ENCODE measurements at regions not wholly inside any gene's neighbourhood (a gene's known extent, or its start where the extent isn't known, plus 50 kb on each side); places are given as distances from the start of the nearest gene placed in this dataset.

GRCh38 chr3:168803536-168803935 is 707.8 kb upstream of the GOLIM4 start:
- TF ChIP-seq CTCF (IDR thresholded peaks at IDR 0.05), result no peak
- TF ChIP-seq POLR2A (IDR thresholded peaks at IDR 0.05), result no peak

Data from testis (tissue), 2 donors.